ENCODE measurements at regions not wholly inside any gene's neighbourhood (a gene's known extent, or its start where the extent isn't known, plus 50 kb on each side); places are given as distances from the start of the nearest gene placed in this dataset.

DNA sequence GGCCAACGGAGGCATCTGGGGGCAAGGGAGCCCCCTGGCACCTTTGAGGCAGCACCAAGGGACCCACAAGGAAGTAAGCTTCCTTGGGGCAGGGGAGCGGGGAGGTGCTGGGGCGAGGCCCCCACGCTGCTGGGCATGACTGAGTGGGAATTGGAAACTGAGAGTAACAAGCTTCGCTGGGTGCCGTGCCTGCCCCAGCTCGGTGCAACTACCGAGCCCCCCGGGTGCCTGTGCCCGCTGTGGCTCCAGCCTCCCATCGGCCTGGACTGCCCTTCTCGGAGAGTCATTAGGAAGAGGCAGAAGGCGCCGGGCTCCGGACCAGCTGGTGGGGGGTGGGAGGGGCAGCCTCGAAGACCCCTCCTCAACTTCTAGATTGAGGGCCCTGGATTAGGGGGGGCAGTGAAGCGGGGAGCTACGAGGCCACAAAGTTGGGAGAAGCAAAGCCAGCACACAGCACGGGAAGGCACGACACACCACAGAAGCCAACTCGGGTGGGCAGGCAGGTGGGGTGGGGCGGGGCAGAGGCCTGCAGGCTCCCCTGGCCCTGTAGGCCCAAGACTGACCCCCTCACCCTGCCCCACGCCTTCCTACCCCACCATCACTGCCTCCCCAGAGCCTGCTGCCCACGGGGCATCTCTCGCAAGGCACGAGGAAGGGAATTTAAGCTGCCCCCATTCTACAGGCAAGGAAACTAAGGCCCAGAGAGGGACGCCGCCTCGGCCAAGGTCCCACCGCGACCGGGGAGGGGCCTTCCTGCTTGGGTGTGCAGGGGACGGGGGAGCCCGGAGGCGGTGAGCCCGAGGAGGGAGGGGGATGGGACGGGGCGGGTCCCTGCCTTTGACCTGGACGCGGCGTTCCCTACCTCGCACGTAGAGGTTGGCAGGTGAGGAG, 83.2 kb downstream of the PTPRS start:
- H3K27me3 ChIP-seq (ENCODE audit: insufficient read depth, low read length) = no peaks in the 10 kb centered on the region
- Mint-ChIP-seq H3K9me3 (ENCODE audit: unreplicated experiment) (peaks cover 12% of the 10 kb centered on the region), H3K27ac (ENCODE audit: unreplicated experiment) (no peak overlapping the region), H3K4me1 (ENCODE audit: low read depth, unreplicated experiment) (peaks cover 9% of the 10 kb centered on the region), H3K4me3 (ENCODE audit: unreplicated experiment) (no peak overlapping the region), H3K36me3 (ENCODE audit: low read depth, unreplicated experiment) (peaks cover 47% of the 10 kb centered on the region), H3K27me3 (ENCODE audit: low read depth, unreplicated experiment) (no peaks in the 10 kb centered on the region)
- no peak overlapping the region for H3K27ac ChIP-seq (ENCODE audit: low read depth, low read length)
- peaks cover 6% of the 10 kb centered on the region for H3K36me3 ChIP-seq (ENCODE audit: insufficient read depth, low read length)
- H4K20me1 ChIP-seq (ENCODE audit: insufficient read depth, low read length) = no peaks in the 10 kb centered on the region
- TF ChIP-seq EZH2 (IDR thresholded peaks at IDR 0.05; ENCODE audit: insufficient read depth, low read length) = no peak
- TF ChIP-seq, protein P1, sequence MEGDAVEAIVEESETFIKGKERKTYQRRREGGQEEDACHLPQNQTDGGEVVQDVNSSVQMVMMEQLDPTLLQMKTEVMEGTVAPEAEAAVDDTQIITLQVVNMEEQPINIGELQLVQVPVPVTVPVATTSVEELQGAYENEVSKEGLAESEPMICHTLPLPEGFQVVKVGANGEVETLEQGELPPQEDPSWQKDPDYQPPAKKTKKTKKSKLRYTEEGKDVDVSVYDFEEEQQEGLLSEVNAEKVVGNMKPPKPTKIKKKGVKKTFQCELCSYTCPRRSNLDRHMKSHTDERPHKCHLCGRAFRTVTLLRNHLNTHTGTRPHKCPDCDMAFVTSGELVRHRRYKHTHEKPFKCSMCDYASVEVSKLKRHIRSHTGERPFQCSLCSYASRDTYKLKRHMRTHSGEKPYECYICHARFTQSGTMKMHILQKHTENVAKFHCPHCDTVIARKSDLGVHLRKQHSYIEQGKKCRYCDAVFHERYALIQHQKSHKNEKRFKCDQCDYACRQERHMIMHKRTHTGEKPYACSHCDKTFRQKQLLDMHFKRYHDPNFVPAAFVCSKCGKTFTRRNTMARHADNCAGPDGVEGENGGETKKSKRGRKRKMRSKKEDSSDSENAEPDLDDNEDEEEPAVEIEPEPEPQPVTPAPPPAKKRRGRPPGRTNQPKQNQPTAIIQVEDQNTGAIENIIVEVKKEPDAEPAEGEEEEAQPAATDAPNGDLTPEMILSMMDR (IDR thresholded peaks at IDR 0.05; ENCODE audit: insufficient read depth, low read depth, low read length) = no peak
- no peak for FAIRE-seq
- peaks cover 5% of the 10 kb centered on the region for H3K4me1 ChIP-seq (ENCODE audit: insufficient read depth, low read length)
- no peak overlapping the region for H2AFZ ChIP-seq (ENCODE audit: low read depth, low read length)
- H3K4me2 ChIP-seq (ENCODE audit: low read length) = no peak overlapping the region
- no peak overlapping the region for H3K4me3 ChIP-seq (ENCODE audit: insufficient read depth, low read depth, low read length)
- peaks cover 10% of the 10 kb centered on the region for H3K9me3 ChIP-seq (ENCODE audit: insufficient read depth, low read depth, low read length)
- no peak overlapping the region for H3K9ac ChIP-seq (ENCODE audit: low read length)
- DNase-seq (ENCODE audit: low read depth) = no peak
- H3K79me2 ChIP-seq (ENCODE audit: insufficient read depth, low read length) = no peaks in the 10 kb centered on the region

DNA sequence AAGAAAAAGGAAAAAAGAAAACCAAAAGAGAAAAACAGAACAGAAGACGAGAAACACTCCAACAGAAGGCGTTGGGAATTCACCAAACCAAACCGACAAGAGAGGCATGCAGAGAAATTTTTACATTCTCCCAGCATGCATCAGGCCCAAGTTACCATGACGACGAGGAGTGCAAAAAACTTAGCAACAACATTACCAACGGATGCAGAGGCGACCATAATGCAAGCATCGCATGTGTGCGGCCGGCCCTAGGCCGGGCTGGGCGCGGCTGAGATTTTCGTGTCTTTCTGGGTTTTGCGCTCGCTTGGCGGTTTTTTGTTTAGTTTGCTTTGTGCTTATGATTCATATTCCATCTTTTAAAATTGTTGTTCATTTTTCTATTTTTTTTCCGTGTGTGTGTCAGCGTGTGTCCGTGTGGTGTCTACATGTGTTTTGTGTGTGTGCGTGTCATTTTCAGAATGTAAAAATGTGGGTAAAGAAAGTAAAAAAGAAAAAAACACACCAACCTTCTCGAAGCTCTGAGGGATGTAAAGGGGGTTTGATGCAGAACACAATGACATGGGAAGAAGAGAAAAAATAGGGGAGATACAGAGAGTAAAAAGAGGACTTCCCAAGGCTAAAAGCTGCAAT, 84.9 kb downstream of the PTPRS start:
- Histone ChIP-seq H3K4me2 (ENCODE audit: low read length) (no peak overlapping the region), H4K20me1 (ENCODE audit: insufficient read depth, low read length) (no peaks in the 10 kb centered on the region), H3K36me3 (ENCODE audit: insufficient read depth, low read length) (peaks cover 6% of the 10 kb centered on the region), H3K27me3 (ENCODE audit: insufficient read depth, low read length) (no peaks in the 10 kb centered on the region), H2AFZ (ENCODE audit: low read depth, low read length) (no peak overlapping the region), H3K9me3 (ENCODE audit: insufficient read depth, low read depth, low read length) (peaks cover 10% of the 10 kb centered on the region), H3K27ac (ENCODE audit: low read depth, low read length) (no peak overlapping the region), H3K4me1 (ENCODE audit: insufficient read depth, low read length) (peaks cover 5% of the 10 kb centered on the region), H3K9ac (ENCODE audit: low read length) (no peak overlapping the region), H3K4me3 (ENCODE audit: insufficient read depth, low read depth, low read length) (no peak overlapping the region), H3K79me2 (ENCODE audit: insufficient read depth, low read length) (no peaks in the 10 kb centered on the region)
- Mint-ChIP-seq H3K36me3 (ENCODE audit: low read depth, unreplicated experiment) (peaks cover 44% of the 10 kb centered on the region), H3K27ac (ENCODE audit: unreplicated experiment) (no peak overlapping the region), H3K4me3 (ENCODE audit: unreplicated experiment) (no peak overlapping the region), H3K27me3 (ENCODE audit: low read depth, unreplicated experiment) (no peaks in the 10 kb centered on the region), H3K9me3 (ENCODE audit: unreplicated experiment) (peaks cover 12% of the 10 kb centered on the region), H3K4me1 (ENCODE audit: low read depth, unreplicated experiment) (peaks cover 5% of the 10 kb centered on the region)
- FAIRE-seq (no peak), DNase-seq (ENCODE audit: low read depth) (no peak)
- TF ChIP-seq, protein P1 (IDR thresholded peaks at IDR 0.05; ENCODE audit: insufficient read depth, low read depth, low read length) = no peak
- no peak for TF ChIP-seq EZH2 (IDR thresholded peaks at IDR 0.05; ENCODE audit: insufficient read depth, low read length)

All from astrocyte (in vitro differentiated cells and primary cell).